ENCODE measurements at regions not wholly inside any gene's neighbourhood (a gene's known extent, or its start where the extent isn't known, plus 50 kb on each side); places are given as distances from the start of the nearest gene placed in this dataset.

- no peak for TF ChIP-seq POLR2A (IDR thresholded peaks at IDR 0.05)
- no peak for TF ChIP-seq POLR2AphosphoS5 (IDR thresholded peaks at IDR 0.05)
These were observed 170.6 kb upstream of the EPHA3 start for GRCh38 chr3:88936831-88937230.
